ENCODE measurements at regions not wholly inside any gene's neighbourhood (a gene's known extent, or its start where the extent isn't known, plus 50 kb on each side); places are given as distances from the start of the nearest gene placed in this dataset.

DNA sequence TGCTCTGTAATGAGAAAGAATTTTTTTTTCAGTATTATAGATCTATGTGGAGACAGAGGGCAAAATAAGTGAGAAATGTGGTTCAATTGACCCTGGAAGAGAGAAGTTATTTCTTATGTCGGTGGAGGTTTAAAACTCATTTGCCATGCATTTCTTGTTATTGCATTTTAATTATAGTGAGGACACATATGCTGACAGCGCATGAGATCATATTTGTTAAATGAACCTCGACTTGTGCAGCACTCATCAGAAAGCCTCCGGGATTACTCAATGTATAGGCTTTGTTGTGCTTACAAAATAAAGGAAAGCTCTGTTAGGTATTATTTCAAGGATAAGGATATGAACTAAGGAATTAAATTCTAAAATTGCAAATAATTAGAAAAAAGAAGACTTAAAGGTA, 915.1 kb upstream of the MAP3K7 start:
- DNase-seq (no peak), ATAC-seq (ENCODE audit: low read depth in 2 of 2) (no peak)
- Mint-ChIP-seq H3K4me3 (no peak overlapping the region), H3K27me3 (no peaks in the 10 kb centered on the region), H3K4me1 (no peaks in the 10 kb centered on the region), H3K27ac (no peak overlapping the region), H3K36me3 (no peaks in the 10 kb centered on the region), H3K9me3 (peaks cover 0 to 5% (median 0%) of the 10 kb centered on the region in 7 donors)

DNA sequence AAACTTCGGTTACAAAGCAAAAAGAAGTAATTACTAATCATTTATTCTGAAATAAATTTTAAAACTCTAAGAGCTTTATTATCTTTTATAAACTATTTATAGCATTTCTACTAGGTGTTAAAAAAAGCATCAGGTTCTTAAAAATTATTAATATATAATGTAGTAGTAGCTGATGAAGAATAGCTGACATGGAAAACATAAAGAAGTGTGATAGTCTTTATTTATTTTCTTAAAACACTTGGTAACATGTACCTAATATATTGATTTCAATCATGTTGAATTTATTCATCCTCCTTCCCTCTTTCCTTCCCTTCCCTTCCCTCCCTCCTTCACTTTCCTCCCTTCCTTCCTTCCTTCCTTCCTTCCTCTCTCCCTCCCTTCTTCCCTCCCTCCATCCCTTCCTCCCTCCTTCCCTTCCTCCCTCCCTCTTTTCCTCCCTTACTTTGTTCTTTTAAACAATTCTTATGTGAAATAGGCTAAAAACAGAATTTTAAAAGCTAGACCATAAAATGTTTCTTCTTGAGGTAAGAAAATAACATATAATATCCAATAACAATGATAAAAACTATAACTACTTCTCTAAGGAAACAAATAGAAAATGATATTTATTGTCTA, 913.9 kb upstream of the MAP3K7 start:
- no peaks in the 10 kb centered on the region for H3K4me1 Mint-ChIP-seq
- H3K36me3 Mint-ChIP-seq = no peaks in the 10 kb centered on the region
- H3K9me3 Mint-ChIP-seq = peaks cover 0 to 5% (median 0%) of the 10 kb centered on the region in 7 donors
- H3K27me3 Mint-ChIP-seq = no peaks in the 10 kb centered on the region
- H3K27ac Mint-ChIP-seq = no peak overlapping the region
- no peak for ATAC-seq (ENCODE audit: low read depth in 2 of 2)
- H3K4me3 Mint-ChIP-seq = no peak overlapping the region
- DNase-seq = no peak

DNA sequence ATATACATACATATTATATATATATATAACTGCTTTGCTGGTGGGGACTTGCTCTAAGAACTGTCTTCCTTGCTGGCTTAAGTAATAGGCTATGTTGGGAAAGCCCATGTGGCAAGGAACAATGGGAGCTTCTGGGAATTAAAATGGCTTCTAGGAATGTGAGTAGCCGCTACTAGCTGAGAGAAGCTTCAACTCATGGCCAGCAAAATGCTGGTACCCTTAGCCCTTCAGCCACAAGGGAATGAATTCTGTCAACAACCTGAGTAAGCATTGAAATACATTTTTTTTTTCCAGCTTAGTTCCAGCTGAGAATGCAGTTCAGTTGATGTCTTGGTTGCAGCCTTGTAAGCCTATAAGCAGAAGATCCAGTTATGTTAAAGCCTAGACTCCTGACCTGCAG, 911.7 kb upstream of the MAP3K7 start:
- H3K9me3 Mint-ChIP-seq = peaks cover 0 to 5% (median 0%) of the 10 kb centered on the region in 7 donors
- H3K4me3 Mint-ChIP-seq = no peak overlapping the region
- no peaks in the 10 kb centered on the region for H3K27me3 Mint-ChIP-seq
- no peaks in the 10 kb centered on the region for H3K36me3 Mint-ChIP-seq
- no peak for DNase-seq
- no peaks in the 10 kb centered on the region for H3K4me1 Mint-ChIP-seq
- H3K27ac Mint-ChIP-seq = no peak overlapping the region
- no peak for ATAC-seq (ENCODE audit: low read depth in 2 of 2)

DNA sequence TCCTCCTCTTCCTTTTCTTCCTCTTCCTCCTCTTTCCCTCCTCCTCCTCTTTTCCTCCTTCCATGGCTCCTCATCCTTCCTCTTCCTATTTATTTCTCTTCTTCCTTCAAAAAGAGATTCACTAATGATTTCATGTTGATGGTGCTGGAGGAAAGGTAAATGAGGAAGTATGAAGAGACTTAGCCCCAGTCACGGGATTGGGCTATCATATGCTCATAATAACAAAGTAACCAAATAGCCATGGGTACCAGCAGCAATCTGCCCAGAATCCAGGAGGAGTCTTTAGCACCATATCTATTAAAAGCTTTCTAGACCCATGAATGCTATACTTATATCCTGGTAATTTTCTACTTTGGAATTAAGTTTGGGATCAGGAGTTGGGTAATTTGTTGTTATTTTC, 910.9 kb upstream of the MAP3K7 start:
- no peak overlapping the region for H3K4me3 Mint-ChIP-seq
- H3K27ac Mint-ChIP-seq = no peak overlapping the region
- peaks cover 0 to 5% (median 0%) of the 10 kb centered on the region in 7 donors for H3K9me3 Mint-ChIP-seq
- no peaks in the 10 kb centered on the region for H3K36me3 Mint-ChIP-seq
- no peaks in the 10 kb centered on the region for H3K4me1 Mint-ChIP-seq
- no peak for DNase-seq
- H3K27me3 Mint-ChIP-seq = no peaks in the 10 kb centered on the region
- no peak for ATAC-seq (ENCODE audit: low read depth in 2 of 2)

DNA sequence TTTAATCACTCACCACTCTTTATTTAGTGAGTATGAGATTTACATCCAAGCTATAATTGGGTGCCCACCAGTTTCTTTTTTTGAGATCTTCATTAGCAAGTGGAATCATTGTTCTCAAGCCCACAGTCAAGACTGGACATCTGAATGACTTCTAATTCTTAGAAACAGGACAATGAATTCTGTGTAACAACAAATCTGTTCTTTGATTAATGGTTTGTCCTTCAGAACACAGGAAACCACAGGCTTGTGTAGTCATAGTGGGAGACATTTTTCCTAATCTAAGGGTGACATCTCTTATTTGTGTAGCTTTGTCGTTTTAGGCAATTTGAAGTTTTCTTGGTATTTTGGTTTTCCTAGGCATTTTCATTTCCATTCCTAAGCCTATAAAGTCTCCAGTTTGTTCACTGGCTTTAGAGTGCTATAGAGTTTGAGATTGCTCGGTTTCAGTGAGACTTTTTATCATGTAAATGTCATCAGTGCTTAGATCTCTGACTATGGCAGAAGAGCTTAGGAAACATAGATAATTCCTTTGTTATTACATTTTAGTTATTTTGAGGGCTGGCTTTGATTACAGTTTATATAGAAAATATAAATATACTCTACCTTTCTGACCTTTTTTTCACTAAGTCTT, 903.9 kb upstream of the MAP3K7 start:
- DNase-seq (no peak), ATAC-seq (ENCODE audit: low read depth in 2 of 2) (no peak)
- H3K27me3 Mint-ChIP-seq = no peaks in the 10 kb centered on the region
- H3K4me3 Mint-ChIP-seq = no peak overlapping the region
- H3K9me3 Mint-ChIP-seq = no peaks in the 10 kb centered on the region
- no peaks in the 10 kb centered on the region for H3K4me1 Mint-ChIP-seq
- no peaks in the 10 kb centered on the region for H3K36me3 Mint-ChIP-seq
- H3K27ac Mint-ChIP-seq = no peak overlapping the region

DNA sequence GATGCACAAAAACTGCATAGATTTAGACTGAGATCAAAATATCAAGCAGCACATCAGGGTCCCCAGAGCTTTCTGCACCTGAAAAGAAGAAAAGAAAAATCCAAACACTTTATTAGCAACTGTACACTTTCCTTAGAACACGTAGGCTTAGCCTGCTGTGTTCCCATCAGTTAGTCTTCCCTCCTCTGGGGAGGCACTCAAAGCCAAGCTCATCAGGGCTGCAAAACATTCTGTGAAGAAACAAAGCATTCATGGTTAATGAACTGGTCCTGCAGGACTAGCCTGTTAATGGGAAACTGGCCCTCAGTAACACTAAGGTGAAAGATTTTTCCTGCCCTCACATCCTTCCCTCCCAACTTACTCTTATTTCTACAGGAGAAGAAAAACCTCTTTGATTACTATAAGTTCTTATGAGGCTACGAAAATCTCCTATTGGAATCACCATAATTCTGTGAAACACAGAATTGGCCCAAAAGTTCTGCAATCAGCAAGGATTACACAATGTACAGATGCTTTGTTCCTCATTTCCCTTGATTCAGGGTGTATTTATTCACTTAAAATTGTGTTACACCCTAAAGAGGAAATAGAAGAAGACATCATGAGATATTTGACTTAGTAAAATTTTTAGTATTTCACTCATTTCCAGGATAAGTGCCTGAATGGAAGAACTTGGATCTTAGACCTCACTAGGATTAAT, 901.0 kb upstream of the MAP3K7 start:
- Mint-ChIP-seq H3K4me1 (no peaks in the 10 kb centered on the region), H3K27ac (no peak overlapping the region), H3K9me3 (no peaks in the 10 kb centered on the region), H3K4me3 (no peak overlapping the region), H3K27me3 (no peaks in the 10 kb centered on the region), H3K36me3 (no peaks in the 10 kb centered on the region)
- DNase-seq (no peak), ATAC-seq (ENCODE audit: low read depth in 2 of 2) (no peak)

DNA sequence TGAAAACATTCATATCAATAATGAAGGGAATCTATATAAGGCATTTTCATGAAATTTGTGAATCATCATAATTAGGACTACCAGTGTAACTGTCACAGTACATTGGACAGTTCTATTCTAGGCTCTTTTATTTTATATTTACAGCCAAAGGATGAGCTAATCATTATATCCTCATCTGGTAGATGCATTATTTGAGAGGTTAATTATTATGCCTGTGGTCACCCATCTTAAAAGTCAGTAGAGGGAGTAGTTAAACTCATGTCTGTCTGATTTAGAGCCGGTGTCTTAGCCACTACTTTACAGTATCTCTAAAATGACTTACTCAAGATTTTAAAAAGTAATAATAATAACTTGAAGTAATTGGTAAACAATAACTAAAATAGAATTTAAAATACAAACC, 899.3 kb upstream of the MAP3K7 start:
- no peaks in the 10 kb centered on the region for H3K4me1 Mint-ChIP-seq

DNA sequence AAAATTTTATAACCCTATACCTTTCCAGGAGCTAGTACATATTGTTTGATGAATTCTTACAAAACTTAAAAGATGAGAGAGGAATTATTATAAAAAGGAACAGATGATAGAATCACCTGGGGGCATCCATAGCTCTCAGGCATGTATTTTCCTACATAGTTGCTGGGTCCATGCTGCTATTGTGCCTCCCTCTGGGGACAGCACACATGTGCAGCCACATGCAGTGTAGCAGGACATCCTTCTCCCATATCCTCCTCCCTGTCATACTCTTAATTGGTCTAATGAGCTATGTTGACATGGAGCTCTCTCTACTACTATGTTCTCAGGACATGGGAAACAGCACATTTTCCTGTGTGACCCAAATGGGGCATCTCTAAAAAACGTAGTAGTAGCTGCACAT, 898.2 kb upstream of the MAP3K7 start:
- Mint-ChIP-seq H3K4me1 (no peaks in the 10 kb centered on the region), H3K27me3 (no peaks in the 10 kb centered on the region), H3K4me3 (no peak overlapping the region), H3K27ac (no peak overlapping the region), H3K36me3 (no peaks in the 10 kb centered on the region), H3K9me3 (no peaks in the 10 kb centered on the region)
- ATAC-seq (ENCODE audit: low read depth in 2 of 2) = no peak
- no peak for DNase-seq

More for the DNA sequence above, 899.3 kb upstream of the MAP3K7 start:
- DNase-seq (no peak), ATAC-seq (ENCODE audit: low read depth in 2 of 2) (no peak)
- no peak overlapping the region for H3K4me3 Mint-ChIP-seq
- H3K27me3 Mint-ChIP-seq = no peaks in the 10 kb centered on the region
- no peaks in the 10 kb centered on the region for H3K9me3 Mint-ChIP-seq
- H3K36me3 Mint-ChIP-seq = no peaks in the 10 kb centered on the region
- no peak overlapping the region for H3K27ac Mint-ChIP-seq

DNA sequence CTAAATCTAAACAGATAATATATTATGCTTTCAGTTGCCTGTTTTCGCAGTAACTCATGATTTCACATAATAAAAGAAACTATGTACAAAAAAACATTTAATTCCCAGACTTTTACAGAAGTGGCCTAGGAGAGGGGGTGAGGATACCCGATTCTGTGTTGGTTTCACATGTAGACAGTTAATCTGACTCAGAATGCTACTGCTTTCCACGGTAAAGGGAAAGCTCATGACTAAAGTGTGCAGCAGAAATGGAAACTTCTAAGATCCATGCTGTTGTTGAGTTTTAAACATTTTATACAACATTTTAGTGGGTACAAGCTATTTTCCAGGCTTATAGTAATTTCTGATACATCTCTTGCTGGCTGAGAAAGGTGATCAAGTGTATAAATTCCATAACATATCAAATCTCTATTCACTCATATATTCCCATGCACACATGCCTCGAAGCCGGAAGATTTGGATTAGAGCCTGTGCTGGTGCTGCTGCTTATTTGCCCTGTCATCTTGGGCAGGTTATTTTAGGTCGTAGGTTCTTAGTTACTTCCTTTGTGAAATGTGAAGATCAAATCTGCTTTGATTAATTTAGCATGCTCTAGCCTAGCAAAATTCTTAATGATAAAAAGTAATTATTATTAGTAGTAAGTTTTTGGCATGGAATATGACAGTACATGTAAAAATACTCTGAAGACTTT, 896.7 kb upstream of the MAP3K7 start:
- DNase-seq = no peak
- no peak for ATAC-seq (ENCODE audit: low read depth in 2 of 2)
- Mint-ChIP-seq H3K36me3 (no peaks in the 10 kb centered on the region), H3K27ac (no peak overlapping the region), H3K9me3 (no peaks in the 10 kb centered on the region), H3K27me3 (no peaks in the 10 kb centered on the region), H3K4me1 (no peaks in the 10 kb centered on the region), H3K4me3 (no peak overlapping the region)

DNA sequence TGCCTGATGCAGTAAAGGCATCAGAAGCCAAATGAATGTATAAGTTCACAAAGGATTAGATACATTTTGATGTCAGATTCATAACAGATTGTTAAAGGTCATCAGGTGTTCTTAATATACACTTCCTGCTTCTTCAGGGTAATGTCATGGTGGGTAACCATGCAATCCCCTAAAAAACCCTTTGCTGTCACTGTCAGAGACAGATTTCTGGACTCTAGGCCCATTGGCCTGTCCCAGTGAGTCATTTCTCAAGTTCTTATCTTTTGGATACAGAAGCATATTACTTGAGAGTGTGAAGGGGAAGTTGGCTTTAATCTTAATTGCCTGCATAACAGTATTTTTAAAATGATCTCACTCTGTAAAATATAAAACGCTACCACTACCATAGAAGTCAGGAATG, 895.6 kb upstream of the MAP3K7 start:
- H3K9me3 Mint-ChIP-seq = no peaks in the 10 kb centered on the region
- H3K27me3 Mint-ChIP-seq = no peaks in the 10 kb centered on the region
- no peak overlapping the region for H3K27ac Mint-ChIP-seq
- ATAC-seq (ENCODE audit: low read depth in 2 of 2) = no peak
- H3K4me3 Mint-ChIP-seq = no peak overlapping the region
- DNase-seq = no peak
- H3K36me3 Mint-ChIP-seq = no peaks in the 10 kb centered on the region
- no peaks in the 10 kb centered on the region for H3K4me1 Mint-ChIP-seq

DNA sequence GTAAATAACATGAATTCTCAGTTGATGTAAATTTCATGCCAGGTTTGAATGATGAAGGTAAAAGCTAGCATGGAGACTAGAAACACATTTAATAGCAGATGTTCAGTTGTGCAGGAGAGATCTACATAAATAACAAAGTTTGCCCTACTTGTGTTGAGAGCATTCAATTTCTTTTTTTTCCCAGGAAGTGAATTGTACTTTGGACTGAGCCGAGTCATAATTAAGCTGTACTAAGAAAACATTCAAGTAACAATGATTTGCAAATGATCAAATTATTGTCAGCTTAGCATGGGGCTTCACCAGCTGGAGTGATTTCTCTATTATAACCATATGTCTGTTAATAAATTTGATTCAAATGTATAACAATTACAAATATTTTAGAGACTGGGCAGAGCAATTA, 893.5 kb upstream of the MAP3K7 start:
- no peak for ATAC-seq (ENCODE audit: low read depth in 2 of 2)
- Mint-ChIP-seq H3K36me3 (no peaks in the 10 kb centered on the region), H3K9me3 (peaks cover 0 to 1% (median 0%) of the 10 kb centered on the region in 7 donors), H3K4me3 (no peak overlapping the region), H3K27ac (no peak overlapping the region), H3K4me1 (no peaks in the 10 kb centered on the region), H3K27me3 (no peaks in the 10 kb centered on the region)
- no peak for DNase-seq

DNA sequence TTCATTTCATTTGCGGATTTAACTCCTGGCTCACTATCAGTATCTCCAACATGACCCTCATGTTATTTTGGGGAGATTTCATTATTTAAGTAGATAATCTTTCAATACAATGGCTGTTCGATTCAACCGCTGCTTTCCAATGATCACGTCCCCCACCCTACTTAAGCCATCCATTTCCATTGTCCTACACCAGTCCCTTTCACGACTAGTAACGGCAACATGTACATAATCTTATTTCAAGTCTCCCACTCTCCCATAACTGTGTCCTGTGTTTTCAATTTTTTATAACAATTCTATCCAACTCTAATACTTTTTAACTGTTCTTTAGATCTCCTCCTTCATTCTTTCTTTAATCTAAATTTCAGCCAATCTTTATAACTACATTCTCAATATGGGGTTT, 890.8 kb upstream of the MAP3K7 start:
- no peaks in the 10 kb centered on the region for H3K36me3 Mint-ChIP-seq
- H3K9me3 Mint-ChIP-seq = peaks cover 0 to 5% (median 0%) of the 10 kb centered on the region in 7 donors
- no peak for DNase-seq
- ATAC-seq (ENCODE audit: low read depth in 2 of 2) = no peak
- H3K27ac Mint-ChIP-seq = no peak overlapping the region
- H3K4me1 Mint-ChIP-seq = no peaks in the 10 kb centered on the region
- H3K27me3 Mint-ChIP-seq = no peaks in the 10 kb centered on the region
- no peak overlapping the region for H3K4me3 Mint-ChIP-seq

DNA sequence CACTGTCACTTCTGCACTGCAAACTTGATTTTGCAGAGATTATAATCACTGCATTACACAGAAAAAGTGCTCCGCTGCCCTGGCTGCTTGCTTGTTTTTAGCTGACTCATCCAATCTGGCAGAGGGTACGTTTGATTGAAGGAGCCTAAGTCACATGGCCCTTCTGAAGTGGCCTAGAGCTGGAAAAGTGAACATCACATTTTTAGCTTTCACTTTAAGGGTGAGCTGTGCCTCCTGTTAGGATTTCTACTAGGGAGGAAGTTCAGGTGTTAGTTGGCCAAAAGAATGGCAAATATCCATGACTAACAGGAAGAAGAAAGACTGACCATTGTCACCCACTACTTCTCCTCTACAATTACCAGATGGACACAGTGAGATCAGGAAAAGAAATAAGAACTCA, 889.1 kb upstream of the MAP3K7 start:
- no peaks in the 10 kb centered on the region for H3K4me1 Mint-ChIP-seq
- no peaks in the 10 kb centered on the region for H3K36me3 Mint-ChIP-seq
- no peak overlapping the region for H3K27ac Mint-ChIP-seq
- DNase-seq = no peak
- ATAC-seq (ENCODE audit: low read depth in 2 of 2) = no peak
- peaks cover 0 to 5% (median 0%) of the 10 kb centered on the region in 7 donors for H3K9me3 Mint-ChIP-seq
- H3K27me3 Mint-ChIP-seq = no peaks in the 10 kb centered on the region
- H3K4me3 Mint-ChIP-seq = no peak overlapping the region

DNA sequence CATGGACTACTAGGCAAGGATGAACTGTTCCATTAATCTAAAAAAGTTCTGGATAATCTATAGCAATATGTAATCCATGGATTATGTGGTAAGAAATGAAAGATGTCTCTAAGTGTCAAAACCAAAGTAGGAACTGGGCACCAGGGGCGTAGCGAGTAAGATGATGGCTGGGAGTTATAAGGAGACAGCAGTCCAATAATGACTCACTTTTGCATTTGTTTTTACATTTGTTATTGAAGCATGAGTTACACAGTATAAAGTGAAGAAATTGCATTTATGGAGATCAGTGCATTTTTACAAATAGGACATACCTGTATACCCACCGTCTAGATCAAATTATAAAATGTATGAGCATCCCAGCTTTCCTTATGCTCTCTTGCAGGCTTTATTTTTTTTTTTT, 878.5 kb upstream of the MAP3K7 start:
- H3K27ac Mint-ChIP-seq = no peak overlapping the region
- ATAC-seq (ENCODE audit: low read depth in 2 of 2) (no peak), DNase-seq (no peak)
- peaks cover 0 to 12% (median 2%) of the 10 kb centered on the region in 7 donors for H3K9me3 Mint-ChIP-seq
- H3K4me3 Mint-ChIP-seq = no peak overlapping the region
- no peaks in the 10 kb centered on the region for H3K36me3 Mint-ChIP-seq
- no peaks in the 10 kb centered on the region for H3K27me3 Mint-ChIP-seq
- H3K4me1 Mint-ChIP-seq = no peaks in the 10 kb centered on the region
